CD14-positive monocyte (primary cell): ENCODE measurements at regions not wholly inside any gene's neighbourhood (a gene's known extent, or its start where the extent isn't known, plus 50 kb on each side); places are given as distances from the start of the nearest gene placed in this dataset.

Source experiments
- DNase-seq, 3 donors: peaks; one replicate each; pipeline ENCODE4 v3.0.0-alpha.2; 2011 to 2022
- H2AFZ ChIP-seq: 2 replicates; pipeline ENCODE4 v1.6.0; 2012; ENCODE audit warnings: mild to moderate bottlenecking, low read depth, low read length, inconsistent platforms; ENCODE audit not compliant: insufficient read depth, poor library complexity, severe bottlenecking
- H3K27ac ChIP-seq, 2 donors: 1 replicate in 1 of 2; 2 replicates in 1 of 2; pipeline ENCODE4 v1.5.1; 2012 to 2013; ENCODE audit warnings: low read length in 2 of 2, control low read depth in 1 of 2, inconsistent platforms in 1 of 2, low read depth in 1 of 2, mild to moderate bottlenecking in 1 of 2
- H3K27me3 ChIP-seq, 2 donors: one replicate each; pipeline versions ENCODE4 v1.6.0 to v1.6.1; 2011 to 2013; ENCODE audit warnings: low read length in 2 of 2; ENCODE audit not compliant: control insufficient read depth in 2 of 2, insufficient read depth in 2 of 2
- H3K36me3 ChIP-seq, 2 donors: replicated peaks in 1 of 2; 1 replicate in 1 of 2; 2 replicates in 1 of 2; pipeline versions ENCODE4 v1.5.1 to v1.6.1; 2012 to 2013; ENCODE audit warnings: low read length in 2 of 2, control low read depth in 1 of 2, inconsistent platforms in 1 of 2, mild to moderate bottlenecking in 1 of 2; ENCODE audit not compliant: insufficient read depth in 2 of 2, control insufficient read depth in 1 of 2
- H3K4me1 ChIP-seq, 2 donors: 1 replicate in 1 of 2; 2 replicates in 1 of 2; pipeline versions ENCODE4 v1.5.1 to v1.6.1; 2012 to 2013; ENCODE audit warnings: low read length in 2 of 2, control low read depth in 1 of 2, inconsistent platforms in 1 of 2, mild to moderate bottlenecking in 1 of 2, moderate library complexity in 1 of 2; ENCODE audit not compliant: insufficient read depth in 2 of 2, control insufficient read depth in 1 of 2
- H3K4me2 ChIP-seq: replicated peaks from 2 replicates; pipeline ENCODE3; 2012; ENCODE audit warnings: low read length, moderate library complexity, mild to moderate bottlenecking; ENCODE audit not compliant: poor library complexity, severe bottlenecking; ENCODE audit errors: extremely low read depth
- H3K4me3 ChIP-seq, 3 experiments: fragments of 200-600 bp in 1 of 3; sonication (generic) in 1 of 3; replicated peaks in 1 of 3; 1 replicate in 2 of 3; 2 replicates in 1 of 3; pipeline ENCODE4 v1.5.1; 2011 to 2013; ENCODE audit warnings: low read length in 3 of 3, mild to moderate bottlenecking in 3 of 3, control low read depth in 2 of 3, low read depth in 2 of 3, inconsistent platforms in 1 of 3, moderate library complexity in 1 of 3
- H3K79me2 ChIP-seq: 2 replicates; pipeline ENCODE4 v1.6.0; 2012; ENCODE audit warnings: mild to moderate bottlenecking, control low read depth, inconsistent platforms, low read length, moderate library complexity; ENCODE audit not compliant: insufficient read depth
- H3K9ac ChIP-seq: 2 replicates; pipeline ENCODE4 v1.6.0; 2017; ENCODE audit warnings: low read length, mild to moderate bottlenecking; ENCODE audit not compliant: insufficient read depth, poor library complexity, severe bottlenecking
- H3K9me3 ChIP-seq, 2 donors: replicated peaks in 1 of 2; 1 replicate in 1 of 2; 2 replicates in 1 of 2; pipeline versions ENCODE4 v1.5.1 to v1.6.1; 2012 to 2013; ENCODE audit warnings: low read length in 2 of 2, control low read depth in 1 of 2; ENCODE audit not compliant: control insufficient read depth in 1 of 2, insufficient read depth in 1 of 2
- H4K20me1 ChIP-seq: 2 replicates; pipeline ENCODE4 v1.6.0; 2012; ENCODE audit warnings: mild to moderate bottlenecking, low read length, control low read depth, moderate library complexity; ENCODE audit not compliant: insufficient read depth
- H3K27ac Mint-ChIP-seq, 7 donors: one replicate each; pipeline ENCODE4 v1.8.0; 2020; ENCODE audit warnings: mild to moderate bottlenecking in 7 of 7, mixed read lengths in 7 of 7, moderate library complexity in 6 of 7, inconsistent platforms in 2 of 7
- H3K27me3 Mint-ChIP-seq, 3 donors: one replicate each; pipeline ENCODE4 v1.8.0; 2021 to 2022; ENCODE audit warnings: low read depth in 3 of 3, mild to moderate bottlenecking in 3 of 3, mixed read lengths in 3 of 3, moderate library complexity in 3 of 3, inconsistent platforms in 1 of 3
- H3K36me3 Mint-ChIP-seq, 2 donors: one replicate each; pipeline ENCODE4 v1.8.0; 2020; ENCODE audit warnings: mixed read lengths in 2 of 2, inconsistent platforms in 1 of 2, mild to moderate bottlenecking in 1 of 2
- H3K4me1 Mint-ChIP-seq: one replicate; pipeline ENCODE4 v1.8.0; 2020; ENCODE audit warnings: mild to moderate bottlenecking, mixed read lengths
- H3K4me3 Mint-ChIP-seq, 2 donors: one replicate each; pipeline ENCODE4 v1.8.0; 2020; ENCODE audit warnings: mild to moderate bottlenecking in 2 of 2, mixed read lengths in 2 of 2, moderate library complexity in 1 of 2
- H3K9me3 Mint-ChIP-seq, 7 donors: one replicate each; pipeline ENCODE4 v1.8.0; 2020 to 2022; ENCODE audit warnings: mixed read lengths in 7 of 7, mild to moderate bottlenecking in 6 of 7, moderate library complexity in 6 of 7, inconsistent platforms in 2 of 7
- WGBS: methylation state at CpG from one replicate; pipeline ENCODE4 v1.1.5; 2013; ENCODE audit warnings: missing lambda C conversion rate; ENCODE audit not compliant: insufficient coverage; 5-methylcytosine and 5-hydroxymethylcytosine counted together
- intact Hi-C, 2 donors: fragments of 100-400 bp; cut with micrococcal nuclease; formaldehyde crosslinking; loops; one replicate each; pipeline versions ENCODE4 v1.15.0 to v1.15.1; 2023
- TF ChIP-seq, protein P1 (sequence below): fragments of 200-600 bp; IDR thresholded peaks from one replicate; pipeline ENCODE4 v1.8.0; 2022; ENCODE audit warnings: antibody characterized with exemption, mild to moderate bottlenecking

DNA sequence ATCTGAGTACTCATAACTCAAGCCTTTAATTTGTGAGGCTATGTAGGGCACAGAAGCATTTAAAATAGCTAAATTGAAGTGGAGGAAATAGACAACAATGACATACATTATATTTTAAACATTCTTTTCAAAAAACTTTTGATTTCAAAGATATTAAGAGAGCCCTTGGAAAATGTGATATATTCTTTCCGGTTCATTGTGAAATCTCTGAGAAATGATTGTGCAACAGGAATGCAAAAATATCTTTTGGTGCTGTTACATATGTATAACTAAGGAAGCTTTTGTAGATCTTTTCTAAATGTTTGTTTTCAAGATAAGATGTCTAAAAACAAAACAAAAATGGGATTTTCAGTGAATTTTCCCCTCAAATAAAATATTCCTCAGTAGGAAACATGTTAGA, 185.2 kb downstream of the LEPR start:
- Histone ChIP-seq H2AFZ (no peak overlapping the region), H3K27me3 (no peaks in the 10 kb centered on the region), H3K9me3 (no peaks in the 10 kb centered on the region), H3K4me3 (peak overlapping the region in 1 of 3 experiments; percentile 19), H3K36me3 (no peaks in the 10 kb centered on the region), H3K4me2 (peak overlapping the region; percentile 38), H4K20me1 (no peaks in the 10 kb centered on the region), H3K4me1 (peaks cover 9 to 25% of the 10 kb centered on the region in 2 donors), H3K79me2 (no peaks in the 10 kb centered on the region), H3K9ac (no peak overlapping the region), H3K27ac (peak overlapping the region in 1 of 2 donors; percentile 29)
- WGBS, result no CpG with 5 or more reads among the region's 1 CpG
- intact Hi-C loops, result no loop called here
- TF ChIP-seq, protein P1, sequence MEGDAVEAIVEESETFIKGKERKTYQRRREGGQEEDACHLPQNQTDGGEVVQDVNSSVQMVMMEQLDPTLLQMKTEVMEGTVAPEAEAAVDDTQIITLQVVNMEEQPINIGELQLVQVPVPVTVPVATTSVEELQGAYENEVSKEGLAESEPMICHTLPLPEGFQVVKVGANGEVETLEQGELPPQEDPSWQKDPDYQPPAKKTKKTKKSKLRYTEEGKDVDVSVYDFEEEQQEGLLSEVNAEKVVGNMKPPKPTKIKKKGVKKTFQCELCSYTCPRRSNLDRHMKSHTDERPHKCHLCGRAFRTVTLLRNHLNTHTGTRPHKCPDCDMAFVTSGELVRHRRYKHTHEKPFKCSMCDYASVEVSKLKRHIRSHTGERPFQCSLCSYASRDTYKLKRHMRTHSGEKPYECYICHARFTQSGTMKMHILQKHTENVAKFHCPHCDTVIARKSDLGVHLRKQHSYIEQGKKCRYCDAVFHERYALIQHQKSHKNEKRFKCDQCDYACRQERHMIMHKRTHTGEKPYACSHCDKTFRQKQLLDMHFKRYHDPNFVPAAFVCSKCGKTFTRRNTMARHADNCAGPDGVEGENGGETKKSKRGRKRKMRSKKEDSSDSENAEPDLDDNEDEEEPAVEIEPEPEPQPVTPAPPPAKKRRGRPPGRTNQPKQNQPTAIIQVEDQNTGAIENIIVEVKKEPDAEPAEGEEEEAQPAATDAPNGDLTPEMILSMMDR, result no peak
- Mint-ChIP-seq H3K36me3 (no peaks in the 10 kb centered on the region), H3K4me3 (no peak overlapping the region), H3K27ac (no peak overlapping the region), H3K4me1 (peaks cover 29% of the 10 kb centered on the region), H3K9me3 (no peaks in the 10 kb centered on the region), H3K27me3 (no peaks in the 10 kb centered on the region)
- DNase-seq, result peak; percentile 6 to 33 (median 12)

DNA sequence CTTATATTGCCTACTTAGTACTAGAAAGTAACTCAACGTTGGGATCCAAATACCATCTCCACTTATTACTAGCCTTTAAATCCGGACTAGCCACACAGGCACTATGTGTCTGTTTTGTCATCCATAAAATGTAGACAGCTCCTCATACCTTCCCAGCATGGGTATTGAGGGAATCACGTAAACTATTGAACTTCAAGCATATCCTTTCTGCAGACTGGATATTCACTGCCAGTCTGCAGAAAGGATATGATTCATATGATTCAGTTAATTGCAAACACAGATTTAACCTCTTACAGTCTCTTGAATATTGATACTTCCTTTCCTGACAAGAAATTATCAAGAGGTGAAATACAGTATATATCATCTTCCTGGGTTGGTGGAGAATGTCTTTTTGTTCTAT, 186.0 kb downstream of the LEPR start:
- no peaks in the 10 kb centered on the region for H3K27me3 ChIP-seq
- H3K9me3 ChIP-seq, result no peaks in the 10 kb centered on the region
- Mint-ChIP-seq H3K9me3 (no peaks in the 10 kb centered on the region), H3K4me1 (peaks cover 29% of the 10 kb centered on the region), H3K27me3 (peaks cover 0 to under 1% (median 0%) of the 10 kb centered on the region in 3 donors), H3K27ac (peak overlapping the region in 1 of 7 donors; percentile 58), H3K4me3 (no peak overlapping the region), H3K36me3 (no peaks in the 10 kb centered on the region)
- no peaks in the 10 kb centered on the region for H3K36me3 ChIP-seq
- H2AFZ ChIP-seq, result no peak overlapping the region
- H3K9ac ChIP-seq, result no peak overlapping the region
- intact Hi-C loops, result no loop called here
- TF ChIP-seq, protein P1, result no peak
- no peak overlapping the region for H3K4me3 ChIP-seq
- DNase-seq, result no peak
- H3K4me2 ChIP-seq, result no peak overlapping the region
- H3K27ac ChIP-seq, result no peak overlapping the region
- H4K20me1 ChIP-seq, result no peaks in the 10 kb centered on the region
- WGBS, result no CpG with 5 or more reads among the region's 3 CpGs
- H3K79me2 ChIP-seq, result no peaks in the 10 kb centered on the region
- H3K4me1 ChIP-seq, result peaks cover 9 to 25% of the 10 kb centered on the region in 2 donors
